ENCODE measurements at regions not wholly inside any gene's neighbourhood (a gene's known extent, or its start where the extent isn't known, plus 50 kb on each side); places are given as distances from the start of the nearest gene placed in this dataset.
"Not testable (repeated sequence)": the region's sequence is repeated elsewhere in the genome, so short reads cannot be mapped to it uniquely, and the experiment has no call there.

DNA sequence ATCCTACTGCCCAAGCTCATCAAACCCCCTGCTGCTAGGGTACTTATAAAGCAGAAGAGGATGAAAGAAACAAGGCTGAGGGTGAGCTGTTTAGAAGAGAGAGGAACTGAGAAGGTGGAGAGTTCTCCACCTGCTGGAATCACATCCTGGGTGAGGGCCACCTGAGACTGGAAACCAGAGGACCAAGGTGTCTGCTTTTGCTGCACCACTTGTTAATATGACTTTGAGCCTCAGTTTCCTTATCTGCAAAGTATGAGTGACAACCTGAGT lies 203.2 kb upstream of the SSTR1 start:
- Histone ChIP-seq H2AFZ (ENCODE audit: low read depth, low read length, severe bottlenecking) (no peak overlapping the region), H3K9ac (ENCODE audit: low read length) (no peak overlapping the region), H3K27ac (ENCODE audit: low read depth, low read length) (no peak overlapping the region), H3F3A (ENCODE audit: insufficient read depth) (no peaks in the 10 kb centered on the region), H4K20me1 (ENCODE audit: low read depth, low read length) (no peaks in the 10 kb centered on the region), H3K36me3 (ENCODE audit: low read length) (no peaks in the 10 kb centered on the region), H3K9me2 (replicated peaks; ENCODE audit: insufficient read depth, low read length) (no peaks in the 10 kb centered on the region), H3K27me3 (ENCODE audit: low read length) (no peaks in the 10 kb centered on the region), H3K79me2 (ENCODE audit: insufficient read depth, low read length) (no peaks in the 10 kb centered on the region), H3K9me3 (ENCODE audit: insufficient read depth, low read length) (no peaks in the 10 kb centered on the region), H3K4me3 (ENCODE audit: insufficient read depth, low read length, poor library complexity, severe bottlenecking) (no peak overlapping the region), H3K4me2 (ENCODE audit: low read depth, low read length, poor library complexity, severe bottlenecking) (no peak overlapping the region)
- no peak for TF ChIP-seq CTCF (IDR thresholded peaks at IDR 0.05; ENCODE audit: insufficient read depth, low read length, poor library complexity, severe bottlenecking)
- TF ChIP-seq EZH2phosphoT487 (conservative IDR thresholded peaks at IDR 0.05; ENCODE audit: low read length), result no peak

DNA sequence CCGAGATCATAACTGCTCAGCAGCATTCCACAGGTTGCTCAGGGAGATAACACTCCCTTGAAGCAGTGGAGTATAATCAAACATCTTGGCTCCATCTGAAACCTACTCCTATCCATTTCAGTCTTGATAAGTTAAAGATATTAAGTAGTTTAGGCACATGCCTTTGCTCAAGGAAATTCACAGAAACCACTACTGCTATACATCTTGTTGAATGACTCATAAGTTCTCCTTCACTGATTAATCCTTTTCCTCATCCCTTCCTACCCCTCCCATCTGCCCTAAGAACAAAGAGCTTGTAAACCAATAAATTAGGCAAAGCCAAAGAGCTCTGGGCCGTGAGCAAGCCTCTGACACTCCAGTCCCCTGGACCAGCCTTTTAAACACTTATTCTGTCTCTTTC lies 196.5 kb upstream of the SSTR1 start:
- H3K27ac ChIP-seq (ENCODE audit: low read depth, low read length); H2AFZ ChIP-seq (ENCODE audit: low read depth, low read length, severe bottlenecking); H3K9me3 ChIP-seq (ENCODE audit: insufficient read depth, low read length); H3K27me3 ChIP-seq (ENCODE audit: low read length); H3K79me2 ChIP-seq (ENCODE audit: insufficient read depth, low read length); H4K20me1 ChIP-seq (ENCODE audit: low read depth, low read length); H3K4me2 ChIP-seq (ENCODE audit: low read depth, low read length, poor library complexity, severe bottlenecking); H3K36me3 ChIP-seq (ENCODE audit: low read length); H3F3A ChIP-seq (ENCODE audit: insufficient read depth); H3K4me3 ChIP-seq (ENCODE audit: insufficient read depth, low read length, poor library complexity, severe bottlenecking); H3K9ac ChIP-seq (ENCODE audit: low read length); H3K9me2 ChIP-seq (replicated peaks; ENCODE audit: insufficient read depth, low read length): not testable (repeated sequence)

- H3K9me3 ChIP-seq (ENCODE audit: insufficient read depth, low read length), result peaks cover 10% of the 10 kb centered on the region; the same call in 1 of the 2 replicates
- H3K9me2 ChIP-seq (replicated peaks; ENCODE audit: insufficient read depth, low read length), result no peaks in the 10 kb centered on the region; the same call in 1 of the 2 replicates
- no peak overlapping the region for H3K9ac ChIP-seq (ENCODE audit: low read length)
- H3K4me3 ChIP-seq (ENCODE audit: insufficient read depth, low read length, poor library complexity, severe bottlenecking), result no peak overlapping the region
- H2AFZ ChIP-seq (ENCODE audit: low read depth, low read length, severe bottlenecking), result no peak overlapping the region
- no peaks in the 10 kb centered on the region for H3K27me3 ChIP-seq (ENCODE audit: low read length)
- H3F3A ChIP-seq (ENCODE audit: insufficient read depth), result no peaks in the 10 kb centered on the region
- TF ChIP-seq EZH2phosphoT487 (conservative IDR thresholded peaks at IDR 0.05; ENCODE audit: low read length) (no peak), CTCF (IDR thresholded peaks at IDR 0.05; ENCODE audit: insufficient read depth, low read length, poor library complexity, severe bottlenecking) (no peak)
- H4K20me1 ChIP-seq (ENCODE audit: low read depth, low read length), result no peaks in the 10 kb centered on the region
- H3K27ac ChIP-seq (ENCODE audit: low read depth, low read length), result no peak overlapping the region
- H3K4me2 ChIP-seq (ENCODE audit: low read depth, low read length, poor library complexity, severe bottlenecking), result no peak overlapping the region
- H3K79me2 ChIP-seq (ENCODE audit: insufficient read depth, low read length), result no peaks in the 10 kb centered on the region
- H3K36me3 ChIP-seq (ENCODE audit: low read length), result no peaks in the 10 kb centered on the region
Observed at GRCh38 chr14:38012056-38012455, 195.6 kb upstream of the SSTR1 start.

- H3K9me3 ChIP-seq (ENCODE audit: insufficient read depth, low read length), result peaks cover 10% of the 10 kb centered on the region; the same call in 1 of the 2 replicates
- no peak overlapping the region for H3K27ac ChIP-seq (ENCODE audit: low read depth, low read length)
- no peak overlapping the region for H3K4me2 ChIP-seq (ENCODE audit: low read depth, low read length, poor library complexity, severe bottlenecking)
- H3K79me2 ChIP-seq (ENCODE audit: insufficient read depth, low read length), result no peaks in the 10 kb centered on the region
- no peaks in the 10 kb centered on the region; the same call in 1 of the 2 replicates for H3K9me2 ChIP-seq (replicated peaks; ENCODE audit: insufficient read depth, low read length)
- H3F3A ChIP-seq (ENCODE audit: insufficient read depth), result no peaks in the 10 kb centered on the region
- no peak overlapping the region for H2AFZ ChIP-seq (ENCODE audit: low read depth, low read length, severe bottlenecking)
- H3K9ac ChIP-seq (ENCODE audit: low read length), result no peak overlapping the region
- H4K20me1 ChIP-seq (ENCODE audit: low read depth, low read length), result no peaks in the 10 kb centered on the region
- no peak overlapping the region for H3K4me3 ChIP-seq (ENCODE audit: insufficient read depth, low read length, poor library complexity, severe bottlenecking)
- no peaks in the 10 kb centered on the region for H3K27me3 ChIP-seq (ENCODE audit: low read length)
- H3K36me3 ChIP-seq (ENCODE audit: low read length), result no peaks in the 10 kb centered on the region
- TF ChIP-seq EZH2phosphoT487 (conservative IDR thresholded peaks at IDR 0.05; ENCODE audit: low read length) (no peak), CTCF (IDR thresholded peaks at IDR 0.05; ENCODE audit: insufficient read depth, low read length, poor library complexity, severe bottlenecking) (no peak)
Observed at GRCh38 chr14:38016497-38016896, 191.2 kb upstream of the SSTR1 start.
